T-cell (primary cell): ENCODE measurements at regions not wholly inside any gene's neighbourhood (a gene's known extent, or its start where the extent isn't known, plus 50 kb on each side); places are given as distances from the start of the nearest gene placed in this dataset.

Experiments
- ATAC-seq, 4 experiments: fragments of 200-7000 bp in 3 of 4; fragments of 150-1000 bp in 1 of 4; cut with Tn5 transposase; replicated peaks in 1 of 4; 1 replicate in 3 of 4; 2 replicates in 1 of 4; pipeline ENCODE4 v1.10.0; 2021; ENCODE audit warnings: moderate library complexity in 3 of 4, mild to moderate bottlenecking in 2 of 4, moderate number of reproducible peaks in 1 of 4
- CTCF ChIA-PET, 2 donors: fragments of 300-600 bp; sonication (Branson Sonifier 250); formaldehyde crosslinking; loops; one replicate each; lab custom pipeline; 2022; ENCODE audit warnings: antibody characterized with exemption in 2 of 2; lab: Charles Lee
- POLR2A ChIA-PET, 2 donors: fragments of 300-600 bp; sonication (Branson Sonifier 250); formaldehyde crosslinking; loops; one replicate each; lab custom pipeline; 2022; ENCODE audit warnings: antibody characterized with exemption in 2 of 2; lab: Charles Lee
- DNase-seq, 35 experiments: peaks; one replicate each; pipeline versions ENCODE4 v3.0.0 to v3.0.0-alpha.2; 2013 to 2023
- H3K27ac ChIP-seq: one replicate; pipeline ENCODE4 v1.5.1; 2013; ENCODE audit warnings: low read length
- H3K27me3 ChIP-seq, 2 experiments: replicated peaks in 1 of 2; 1 replicate in 1 of 2; 2 replicates in 1 of 2; pipeline versions ENCODE4 v1.6.1 to v1.7.0; 2013; ENCODE audit warnings: low read length in 1 of 2, mixed read lengths in 1 of 2; ENCODE audit not compliant: control insufficient read depth in 2 of 2, insufficient read depth in 2 of 2; ENCODE audit errors: extremely low read depth in 1 of 2
- H3K36me3 ChIP-seq, 2 donors: 1 replicate in 1 of 2; 2 replicates in 1 of 2; pipeline versions ENCODE4 v1.6.1 to v1.7.0; 2013; ENCODE audit warnings: low read length in 1 of 2; ENCODE audit not compliant: control insufficient read depth in 2 of 2, insufficient read depth in 1 of 2; ENCODE audit errors: extremely low read depth in 1 of 2
- H3K4me1 ChIP-seq, 2 experiments: 1 replicate in 1 of 2; 2 replicates in 1 of 2; pipeline versions ENCODE4 v1.6.1 to v1.7.0; 2013; ENCODE audit warnings: low read length in 2 of 2, mixed read lengths in 1 of 2; ENCODE audit not compliant: insufficient read depth in 2 of 2, control insufficient read depth in 1 of 2; ENCODE audit errors: extremely low read depth in 1 of 2
- H3K4me3 ChIP-seq, 2 donors: 1 replicate in 1 of 2; 2 replicates in 1 of 2; pipeline versions ENCODE4 v1.5.1 to v1.7.0; 2013; ENCODE audit warnings: mild to moderate bottlenecking in 2 of 2, low read length in 1 of 2, moderate library complexity in 1 of 2; ENCODE audit not compliant: control insufficient read depth in 1 of 2; ENCODE audit errors: extremely low read depth in 1 of 2
- H3K9me3 ChIP-seq: 2 replicates; pipeline ENCODE4 v1.7.0; 2013
- H3K27ac Mint-ChIP-seq, 2 donors: one replicate each; pipeline ENCODE4 v1.8.0; 2020 to 2021; ENCODE audit warnings: mild to moderate bottlenecking in 2 of 2, mixed read lengths in 2 of 2
- H3K27me3 Mint-ChIP-seq, 2 donors: one replicate each; pipeline ENCODE4 v1.8.0; 2021 to 2022; ENCODE audit warnings: mixed read lengths in 2 of 2
- H3K36me3 Mint-ChIP-seq: one replicate; pipeline ENCODE4 v1.8.0; 2021; ENCODE audit warnings: mixed read lengths
- H3K4me1 Mint-ChIP-seq, 3 donors: one replicate each; pipeline ENCODE4 v1.8.0; 2020 to 2022; ENCODE audit warnings: mixed read lengths in 3 of 3, mild to moderate bottlenecking in 1 of 3
- H3K4me3 Mint-ChIP-seq, 3 donors: one replicate each; pipeline ENCODE4 v1.8.0; 2020 to 2022; ENCODE audit warnings: mild to moderate bottlenecking in 3 of 3, mixed read lengths in 3 of 3, moderate library complexity in 3 of 3
- H3K9me3 Mint-ChIP-seq, 3 donors: one replicate each; pipeline ENCODE4 v1.8.0; 2020 to 2022; ENCODE audit warnings: mixed read lengths in 3 of 3
- WGBS: methylation state at CpG from one replicate; pipeline ENCODE4 v1.1.5; 2013; ENCODE audit warnings: missing lambda C conversion rate; ENCODE audit not compliant: insufficient coverage; 5-methylcytosine and 5-hydroxymethylcytosine counted together

- no peaks in the 10 kb centered on the region for H3K4me1 Mint-ChIP-seq
- POLR2A ChIA-PET, result no interaction called here
- Histone ChIP-seq H3K4me1 (no peaks in the 10 kb centered on the region), H3K27me3 (peaks cover 0 to 13% of the 10 kb centered on the region in 2 experiments), H3K27ac (no peak overlapping the region), H3K36me3 (no peaks in the 10 kb centered on the region), H3K4me3 (no peak overlapping the region), H3K9me3 (no peaks in the 10 kb centered on the region)
- DNase-seq, result no peak
- no peak overlapping the region for H3K27ac Mint-ChIP-seq
- peaks cover 5 to 7% (median 7%) of the 10 kb centered on the region in 3 donors for H3K9me3 Mint-ChIP-seq
- no peak for ATAC-seq
- peaks cover 12 to 17% of the 10 kb centered on the region in 2 donors for H3K27me3 Mint-ChIP-seq
- WGBS, result 86% methylated on average over 22 of the region's 33 CpGs
- H3K36me3 Mint-ChIP-seq, result no peaks in the 10 kb centered on the region
- no peak overlapping the region for H3K4me3 Mint-ChIP-seq
- CTCF ChIA-PET, result no interaction called here
Measured at GRCh38 chr7:156543699-156544598, 96.6 kb upstream of the RNF32 start.

- WGBS, result 71% methylated on average over 4 of the region's 7 CpGs
- H3K4me1 ChIP-seq, result no peaks in the 10 kb centered on the region
- H3K36me3 ChIP-seq, result no peaks in the 10 kb centered on the region
- peaks cover 15 to 22% of the 10 kb centered on the region in 2 donors for H3K27me3 Mint-ChIP-seq
- no peaks in the 10 kb centered on the region for H3K9me3 Mint-ChIP-seq
- no peak overlapping the region for H3K27ac Mint-ChIP-seq
- peaks cover 0 to 14% of the 10 kb centered on the region in 2 experiments for H3K27me3 ChIP-seq
- H3K4me3 Mint-ChIP-seq, result no peak overlapping the region
- no peaks in the 10 kb centered on the region for H3K4me1 Mint-ChIP-seq
- ChIA-PET POLR2A (no interaction called here), CTCF (no interaction called here)
- DNase-seq, result no peak
- H3K9me3 ChIP-seq, result no peaks in the 10 kb centered on the region
- no peak overlapping the region for H3K4me3 ChIP-seq
- no peaks in the 10 kb centered on the region for H3K36me3 Mint-ChIP-seq
- H3K27ac ChIP-seq, result no peak overlapping the region
- no peak for ATAC-seq
Measured at GRCh38 chr7:156540619-156541165, 99.9 kb upstream of the RNF32 start.

GRCh38 chr7:156539999-156540398 is 100.6 kb upstream of the RNF32 start:
- H3K36me3 ChIP-seq, result no peaks in the 10 kb centered on the region
- H3K4me1 ChIP-seq, result no peaks in the 10 kb centered on the region
- ChIA-PET POLR2A (no interaction called here), CTCF (no interaction called here)
- Mint-ChIP-seq H3K4me3 (no peak overlapping the region), H3K27me3 (peaks cover 17 to 22% of the 10 kb centered on the region in 2 donors), H3K4me1 (no peaks in the 10 kb centered on the region), H3K27ac (no peak overlapping the region), H3K36me3 (no peaks in the 10 kb centered on the region), H3K9me3 (no peaks in the 10 kb centered on the region)
- 61% methylated on average over 3 of the region's 12 CpGs for WGBS
- no peak overlapping the region for H3K4me3 ChIP-seq
- no peak for ATAC-seq
- peaks cover 0 to 14% of the 10 kb centered on the region in 2 experiments for H3K27me3 ChIP-seq
- no peak for DNase-seq
- no peak overlapping the region for H3K27ac ChIP-seq
- H3K9me3 ChIP-seq, result no peaks in the 10 kb centered on the region

- WGBS, result 58% methylated on average over 2 of the region's 5 CpGs
- CTCF ChIA-PET, result no interaction called here
- Histone ChIP-seq H3K27ac (no peak overlapping the region), H3K9me3 (no peaks in the 10 kb centered on the region), H3K4me3 (no peak overlapping the region), H3K27me3 (peaks cover 0 to 17% of the 10 kb centered on the region in 2 experiments), H3K4me1 (no peaks in the 10 kb centered on the region), H3K36me3 (no peaks in the 10 kb centered on the region)
- Mint-ChIP-seq H3K27ac (no peak overlapping the region), H3K4me3 (no peak overlapping the region), H3K9me3 (no peaks in the 10 kb centered on the region), H3K27me3 (peaks cover 16 to 20% of the 10 kb centered on the region in 2 donors), H3K4me1 (no peaks in the 10 kb centered on the region), H3K36me3 (no peaks in the 10 kb centered on the region)
- no peak for DNase-seq
- no peak for ATAC-seq
- POLR2A ChIA-PET, result no interaction called here
Measured at GRCh38 chr7:156537006-156537405, 103.6 kb upstream of the RNF32 start.

- Histone ChIP-seq H3K4me3 (no peak overlapping the region), H3K27ac (no peak overlapping the region), H3K36me3 (no peaks in the 10 kb centered on the region), H3K4me1 (no peaks in the 10 kb centered on the region), H3K27me3 (peaks cover 0 to 13% of the 10 kb centered on the region in 2 experiments), H3K9me3 (no peaks in the 10 kb centered on the region)
- Mint-ChIP-seq H3K27me3 (peaks cover 12 to 14% of the 10 kb centered on the region in 2 donors), H3K4me3 (no peak overlapping the region), H3K9me3 (no peaks in the 10 kb centered on the region), H3K27ac (no peak overlapping the region), H3K4me1 (no peaks in the 10 kb centered on the region), H3K36me3 (no peaks in the 10 kb centered on the region)
- ChIA-PET POLR2A (no interaction called here), CTCF (no interaction called here)
- WGBS, result 86% methylated on average over 3 of the region's 9 CpGs
- DNase-seq (no peak), ATAC-seq (no peak)
Measured at GRCh38 chr7:156534925-156535324, 105.6 kb upstream of the RNF32 start.

GRCh38 chr7:156533964-156534363 is 106.6 kb upstream of the RNF32 start:
- POLR2A ChIA-PET, result no interaction called here

More at GRCh38 chr7:156533964-156534363, 106.6 kb upstream of the RNF32 start:
- H3K4me3 Mint-ChIP-seq, result no peak overlapping the region
- CTCF ChIA-PET, result no interaction called here
- 81% methylated on average over 5 of the region's 9 CpGs for WGBS
- peaks cover 12% of the 10 kb centered on the region in 2 donors for H3K27me3 Mint-ChIP-seq
- DNase-seq, result no peak
- peaks cover 0 to 13% of the 10 kb centered on the region in 2 experiments for H3K27me3 ChIP-seq
- no peak overlapping the region for H3K27ac Mint-ChIP-seq
- H3K36me3 ChIP-seq, result no peaks in the 10 kb centered on the region
- no peaks in the 10 kb centered on the region for H3K36me3 Mint-ChIP-seq
- H3K4me1 Mint-ChIP-seq, result no peaks in the 10 kb centered on the region
- H3K4me1 ChIP-seq, result no peaks in the 10 kb centered on the region
- H3K27ac ChIP-seq, result no peak overlapping the region
- ATAC-seq, result no peak
- H3K4me3 ChIP-seq, result no peak overlapping the region
- H3K9me3 Mint-ChIP-seq, result no peaks in the 10 kb centered on the region
- no peaks in the 10 kb centered on the region for H3K9me3 ChIP-seq
